HepG2 (cell line): ENCODE measurements at regions not wholly inside any gene's neighbourhood (a gene's known extent, or its start where the extent isn't known, plus 50 kb on each side); places are given as distances from the start of the nearest gene placed in this dataset.

ENCODE experiments used
- ATAC-seq: fragments of 200-7000 bp; cut with Tn5 transposase; 3 replicates; pipeline ENCODE4 v1.9.1; 2020; ENCODE audit warnings: mild to moderate bottlenecking, moderate library complexity
- BruUV-seq: library from RNA; stranded (reverse); fragments of 400-500 nt; replicated peaks from 2 replicates; lab custom pipeline; 2021; lab: Mats Ljungman, UMichigan
- CTCF ChIA-PET: fragments of 300-600 bp; formaldehyde crosslinking; extraction: SDS; loops from one replicate; lab custom pipeline; 2021; ENCODE audit warnings: low total read pairs, inconsistent platforms, low intra/inter-chr PET ratio; lab: Yijun Ruan, JAX
- POLR2A ChIA-PET: fragments of 350-600 bp; sonication (Branson Sonifier 250); formaldehyde crosslinking; loops from one replicate; lab custom pipeline; 2020; ENCODE audit warnings: antibody characterized with exemption, inconsistent platforms; lab: Yijun Ruan, JAX
- DNase-seq: peaks from one replicate; pipeline ENCODE4 v3.0.0-alpha.2; 2015; ENCODE audit warnings: low spot score
- FAIRE-seq: peaks from 3 replicates; lab custom pipeline; 2011; peaks lifted over from hg19 to GRCh38; lab: Jason Lieb, UNC
- H2AFZ ChIP-seq: one replicate; pipeline ENCODE4 v1.6.1; 2011; ENCODE audit warnings: low read length, inconsistent platforms
- H3K27ac ChIP-seq: fragments of 300-600 bp; 3 replicates; pipeline ENCODE4 v1.8.0; 2011; ENCODE audit warnings: mixed run types, mild to moderate bottlenecking, mixed read lengths, low read length, inconsistent platforms; ENCODE audit not compliant: insufficient read depth; ENCODE audit errors: extremely low read length
- H3K27me3 ChIP-seq, 2 experiments: fragments of 200-600 bp in 1 of 2; 2 replicates in 1 of 2; 3 replicates in 1 of 2; pipeline versions ENCODE4 v1.6.0 to v1.8.0; 2011; ENCODE audit warnings: low read length in 2 of 2, mild to moderate bottlenecking in 2 of 2, moderate library complexity in 2 of 2, inconsistent platforms in 1 of 2; ENCODE audit not compliant: insufficient read depth in 2 of 2, control insufficient read depth in 1 of 2
- H3K36me3 ChIP-seq, 2 experiments: fragments of 200-600 bp in 1 of 2; replicated peaks in 1 of 2; 2 replicates in 1 of 2; 3 replicates in 1 of 2; pipeline versions ENCODE4 v1.5.1 to v1.8.0; 2011; ENCODE audit warnings: low read length in 2 of 2, inconsistent platforms in 1 of 2; ENCODE audit not compliant: insufficient read depth in 2 of 2, control insufficient read depth in 1 of 2
- H3K4me1 ChIP-seq: 2 replicates; pipeline ENCODE4 v1.5.1; 2012; ENCODE audit warnings: low read length, inconsistent platforms; ENCODE audit not compliant: insufficient read depth
- H3K4me2 ChIP-seq: 2 replicates; pipeline ENCODE4 v1.6.0; 2011; ENCODE audit warnings: low read depth, low read length, inconsistent platforms
- H3K4me3 ChIP-seq, 3 experiments: fragments of 200-600 bp in 1 of 3; sonication (generic), shearing (Covaris generic) in 1 of 3; replicated peaks in 1 of 3; 2 replicates each; pipeline ENCODE4 v1.5.1; 2011 to 2016; ENCODE audit warnings: low read length in 3 of 3, inconsistent platforms in 2 of 3, low read depth in 2 of 3, mild to moderate bottlenecking in 2 of 3, control low read depth in 1 of 3, mixed read lengths in 1 of 3; ENCODE audit not compliant: insufficient read depth in 1 of 3
- H3K79me2 ChIP-seq: one replicate; pipeline ENCODE4 v1.6.1; 2011; ENCODE audit warnings: low read length, inconsistent platforms; ENCODE audit not compliant: insufficient read depth
- H3K9ac ChIP-seq: 2 replicates; pipeline ENCODE4 v1.6.0; 2011; ENCODE audit warnings: mild to moderate bottlenecking, low read depth, low read length, inconsistent platforms; ENCODE audit not compliant: insufficient read depth
- H3K9me3 ChIP-seq: 2 replicates; pipeline ENCODE4 v1.5.1; 2012; ENCODE audit warnings: mild to moderate bottlenecking, low read length
- H4K20me1 ChIP-seq: 2 replicates; pipeline ENCODE4 v1.6.0; 2011; ENCODE audit warnings: inconsistent platforms, mild to moderate bottlenecking, low read length, moderate library complexity; ENCODE audit not compliant: insufficient read depth
- ARNT2 ChIP-seq: sonication (generic); formaldehyde crosslinking; IDR thresholded peaks from 2 replicates; pipeline ENCODE4 v1.8.0; 2022; ENCODE audit warnings: mild to moderate bottlenecking, low read depth, missing genetic modification reagents, moderate library complexity
- ATF7-NPFF ChIP-seq: sonication (generic); formaldehyde crosslinking; IDR thresholded peaks from 2 replicates; pipeline ENCODE4 v1.8.1; 2023; ENCODE audit warnings: mild to moderate bottlenecking, low read depth, missing genetic modification reagents, moderate library complexity
- CCAR2 ChIP-seq: fragments of 200-400 bp; formaldehyde crosslinking; optimal IDR thresholded peaks from 2 replicates; pipeline ENCODE3; 2018; ENCODE audit warnings: low read depth, mild to moderate bottlenecking, low read length, moderate library complexity
- CCDC6 ChIP-seq: sonication (generic); formaldehyde crosslinking; IDR thresholded peaks from 2 replicates; pipeline ENCODE4 v1.8.1; 2022; ENCODE audit warnings: mild to moderate bottlenecking, missing genetic modification reagents, moderate library complexity
- HNRNPK ChIP-seq: fragments of 200-400 bp; formaldehyde crosslinking; IDR thresholded peaks from 2 replicates; pipeline ENCODE4 v1.6.1; 2018; ENCODE audit warnings: low read length, low read depth, moderate library complexity, mild to moderate bottlenecking; ENCODE audit not compliant: poor library complexity, severe bottlenecking
- NBN ChIP-seq: fragments of 450-650 bp; conservative IDR thresholded peaks from 2 replicates; pipeline ENCODE4 v1.6.1; 2017
- NFE2L1 ChIP-seq: sonication (generic); formaldehyde crosslinking; IDR thresholded peaks from 2 replicates; pipeline ENCODE4 v1.4.0; 2020; ENCODE audit warnings: missing genetic modification reagents, mild to moderate bottlenecking, borderline replicate concordance
- NFRKB ChIP-seq: fragments of 450-650 bp; IDR thresholded peaks from 2 replicates; pipeline ENCODE4 v1.6.1; 2017
- PHF21A ChIP-seq: sonication (generic); formaldehyde crosslinking; IDR thresholded peaks from 2 replicates; pipeline ENCODE4 v1.5.0; 2020; ENCODE audit warnings: mild to moderate bottlenecking, missing genetic modification reagents
- POGZ ChIP-seq: sonication (generic); formaldehyde crosslinking; IDR thresholded peaks from 2 replicates; pipeline ENCODE4 v1.4.0; 2020; ENCODE audit warnings: mild to moderate bottlenecking, missing genetic modification reagents
- SMARCE1 ChIP-seq: fragments of 450-650 bp; IDR thresholded peaks from 2 replicates; pipeline ENCODE4 v1.6.1; 2017; ENCODE audit warnings: borderline replicate concordance
- SP1 ChIP-seq, 2 experiments: fragments of 450-650 bp in 1 of 2; sonication (generic) in 1 of 2; formaldehyde crosslinking in 1 of 2; IDR thresholded peaks; 2 replicates each; pipeline versions ENCODE4 v1.4.0 to v1.6.1; 2016 to 2020; ENCODE audit warnings: missing genetic modification reagents in 1 of 2
- STAG1 ChIP-seq: sonication (generic); formaldehyde crosslinking; IDR thresholded peaks from 2 replicates; pipeline ENCODE4 v1.4.0; 2020; ENCODE audit warnings: missing genetic modification reagents
- TBL1XR1 ChIP-seq: fragments of 150-350 bp; IDR thresholded peaks from 2 replicates; pipeline ENCODE4 v1.6.1; 2014; ENCODE audit warnings: borderline replicate concordance, low read length; ENCODE audit not compliant: partially characterized antibody
- TIGD3 ChIP-seq: sonication (generic); formaldehyde crosslinking; IDR thresholded peaks from 2 replicates; pipeline ENCODE4 v1.5.1; 2020; ENCODE audit warnings: mild to moderate bottlenecking, missing genetic modification reagents, borderline replicate concordance
- ZFY ChIP-seq: sonication (generic); formaldehyde crosslinking; IDR thresholded peaks from 2 replicates; pipeline ENCODE4 v1.4.0; 2020; ENCODE audit warnings: missing genetic modification reagents
- ZNF230 ChIP-seq: sonication (generic); formaldehyde crosslinking; IDR thresholded peaks from 2 replicates; pipeline ENCODE4 v1.4.0; 2020; ENCODE audit warnings: mild to moderate bottlenecking, missing genetic modification reagents
- ZNF567 ChIP-seq: sonication (generic); formaldehyde crosslinking; IDR thresholded peaks from 2 replicates; pipeline ENCODE4 v1.8.1; 2023; ENCODE audit warnings: mild to moderate bottlenecking, missing genetic modification reagents, borderline replicate concordance
- ZNF598 ChIP-seq: sonication (generic); formaldehyde crosslinking; IDR thresholded peaks from 2 replicates; pipeline ENCODE4 v1.5.1; 2020; ENCODE audit warnings: mild to moderate bottlenecking, missing genetic modification reagents, borderline replicate concordance
- WGBS: methylation state at CpG from one replicate; pipeline ENCODE4 v1.1.6; 2017; ENCODE audit warnings: low lambda C conversion rate; 5-methylcytosine and 5-hydroxymethylcytosine counted together
- in situ Hi-C: cut with HindIII; loops from 2 replicates; pipeline ENCODE4 v1.10.0; 2017; ENCODE audit warnings: low pct_unique_long_range_greater_than_20kb; ENCODE audit not compliant: extremely low pct_ligation_motif_present
- intact Hi-C: fragments of 100-400 bp; cut with micrococcal nuclease; formaldehyde crosslinking; loops from one replicate; pipeline ENCODE4 v1.10.0; 2022; ENCODE audit not compliant: unreplicated experiment
- TF ChIP-seq, protein P1 (sequence below): sonication (generic); formaldehyde crosslinking; IDR thresholded peaks from 2 replicates; pipeline ENCODE4 v1.5.1; 2020; ENCODE audit warnings: missing genetic modification reagents, mild to moderate bottlenecking, borderline replicate concordance
- TF ChIP-seq, protein P2 (sequence below): IDR thresholded peaks from 2 replicates; pipeline ENCODE4 v1.6.1; 2012; ENCODE audit warnings: low read depth, low read length, improper control_type of control experiment
- TF ChIP-seq, protein P3 (sequence below): sonication (generic); formaldehyde crosslinking; IDR thresholded peaks from 2 replicates; pipeline ENCODE4 v1.5.0; 2020; ENCODE audit warnings: missing genetic modification reagents

DNA sequence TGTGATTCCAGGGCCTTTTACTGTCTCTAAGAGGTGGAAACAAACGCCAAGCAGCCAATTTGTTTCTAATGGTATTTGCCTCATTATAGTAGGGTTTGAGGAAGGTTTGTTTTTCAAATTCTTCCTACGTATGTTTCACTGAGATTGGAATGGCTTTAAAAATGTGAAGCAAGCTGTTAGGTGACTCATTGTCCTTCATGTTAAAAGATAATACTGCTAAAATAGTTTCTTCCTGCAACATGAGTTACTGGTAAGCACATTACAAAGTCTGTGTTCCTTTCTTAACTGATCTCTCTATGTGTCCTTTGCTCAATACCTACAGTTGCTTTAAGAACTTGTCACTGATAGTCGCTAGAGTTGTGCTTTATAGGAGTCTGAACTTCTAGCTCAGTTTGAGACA is 1183.9 kb downstream of the RPA4 start (continued):
- TF ChIP-seq PHF21A (CRISPR knock-in tag): no peak
- no peak for TF ChIP-seq SP1 (IDR thresholded peaks at IDR 0.05)
- TF ChIP-seq SP1 (CRISPR knock-in tag; IDR thresholded peaks at IDR 0.05): no peak
- TF ChIP-seq ZFY: no peak

DNA sequence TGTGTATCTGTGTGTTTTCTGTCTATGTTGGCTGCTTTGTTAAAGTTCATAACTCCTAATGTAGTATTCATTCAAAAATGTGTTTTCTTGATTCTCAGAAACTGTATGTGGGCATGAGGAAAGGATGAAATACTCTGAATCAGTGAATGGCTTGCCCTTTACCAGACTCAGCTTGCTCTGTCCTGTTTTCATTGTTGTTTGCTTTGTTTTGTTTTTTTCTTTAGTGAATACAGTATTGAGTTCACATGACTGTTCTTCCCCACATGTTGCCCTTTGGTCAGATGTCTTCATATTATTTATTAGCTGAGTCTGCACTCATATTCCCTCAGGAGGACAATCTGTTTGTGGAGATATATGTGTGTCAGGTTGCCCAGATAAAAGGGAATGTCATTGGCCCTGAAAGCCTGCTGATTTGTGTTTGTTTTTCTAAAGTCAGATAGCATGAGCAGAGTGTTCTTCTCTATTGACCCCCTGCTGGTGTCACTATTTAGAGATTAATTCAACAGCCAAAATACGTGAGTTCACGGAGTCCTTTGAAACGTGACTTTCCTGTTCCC is 1184.4 kb downstream of the RPA4 start:
- TF ChIP-seq TIGD3 (CRISPR knock-in tag): no peak
- no peak for TF ChIP-seq ZNF230 (CRISPR knock-in tag)
- no peak for TF ChIP-seq CCAR2
- TF ChIP-seq STAG1 (CRISPR knock-in tag): no peak
- no peak for TF ChIP-seq TBL1XR1
- no peak for TF ChIP-seq ZNF567
- no peak for TF ChIP-seq NFE2L1 (CRISPR knock-in tag)
- no peak for TF ChIP-seq ARNT2 (CRISPR knock-in tag)
- no peak for TF ChIP-seq ATF7-NPFF (CRISPR knock-in tag)
- TF ChIP-seq, protein P1, sequence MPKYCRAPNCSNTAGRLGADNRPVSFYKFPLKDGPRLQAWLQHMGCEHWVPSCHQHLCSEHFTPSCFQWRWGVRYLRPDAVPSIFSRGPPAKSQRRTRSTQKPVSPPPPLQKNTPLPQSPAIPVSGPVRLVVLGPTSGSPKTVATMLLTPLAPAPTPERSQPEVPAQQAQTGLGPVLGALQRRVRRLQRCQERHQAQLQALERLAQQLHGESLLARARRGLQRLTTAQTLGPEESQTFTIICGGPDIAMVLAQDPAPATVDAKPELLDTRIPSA (CRISPR knock-in tag): no peak
- no peak for TF ChIP-seq NFRKB
- no peak for TF ChIP-seq HNRNPK
- TF ChIP-seq, protein P2, sequence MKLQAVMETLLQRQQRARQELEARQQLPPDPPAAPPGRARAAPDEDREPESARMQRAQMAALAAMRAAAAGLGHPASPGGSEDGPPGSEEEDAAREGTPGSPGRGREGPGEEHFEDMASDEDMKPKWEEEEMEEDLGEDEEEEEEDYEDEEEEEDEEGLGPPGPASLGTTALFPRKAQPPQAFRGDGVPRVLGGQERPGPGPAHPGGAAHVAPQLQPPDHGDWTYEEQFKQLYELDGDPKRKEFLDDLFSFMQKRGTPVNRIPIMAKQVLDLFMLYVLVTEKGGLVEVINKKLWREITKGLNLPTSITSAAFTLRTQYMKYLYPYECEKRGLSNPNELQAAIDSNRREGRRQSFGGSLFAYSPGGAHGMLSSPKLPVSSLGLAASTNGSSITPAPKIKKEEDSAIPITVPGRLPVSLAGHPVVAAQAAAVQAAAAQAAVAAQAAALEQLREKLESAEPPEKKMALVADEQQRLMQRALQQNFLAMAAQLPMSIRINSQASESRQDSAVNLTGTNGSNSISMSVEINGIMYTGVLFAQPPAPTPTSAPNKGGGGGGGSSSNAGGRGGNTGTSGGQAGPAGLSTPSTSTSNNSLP: no peak
- TF ChIP-seq POGZ: no peak
- TF ChIP-seq, protein P3, sequence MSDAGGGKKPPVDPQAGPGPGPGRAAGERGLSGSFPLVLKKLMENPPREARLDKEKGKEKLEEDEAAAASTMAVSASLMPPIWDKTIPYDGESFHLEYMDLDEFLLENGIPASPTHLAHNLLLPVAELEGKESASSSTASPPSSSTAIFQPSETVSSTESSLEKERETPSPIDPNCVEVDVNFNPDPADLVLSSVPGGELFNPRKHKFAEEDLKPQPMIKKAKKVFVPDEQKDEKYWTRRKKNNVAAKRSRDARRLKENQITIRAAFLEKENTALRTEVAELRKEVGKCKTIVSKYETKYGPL (CRISPR knock-in tag): no peak
- no peak for TF ChIP-seq ZNF598 (CRISPR knock-in tag)
- TF ChIP-seq NBN: no peak
- no peak for TF ChIP-seq SMARCE1
- no peak for TF ChIP-seq CCDC6 (CRISPR knock-in tag)
- Histone ChIP-seq H3K4me2 (no peak overlapping the region), H3K4me3 (no peak overlapping the region), H3K27me3 (no peaks in the 10 kb centered on the region), H3K27ac (no peak overlapping the region), H3K36me3 (no peaks in the 10 kb centered on the region), H3K9me3 (no peaks in the 10 kb centered on the region), H3K4me1 (no peaks in the 10 kb centered on the region), H3K9ac (no peak overlapping the region), H2AFZ (no peak overlapping the region), H4K20me1 (no peaks in the 10 kb centered on the region), H3K79me2 (no peaks in the 10 kb centered on the region)
- WGBS: 7% methylated on average over 3 of the region's 3 CpGs
- ChIA-PET POLR2A (no interaction called here), CTCF (no interaction called here)
- ATAC-seq (no peak), DNase-seq (no peak), FAIRE-seq (no peak)
- intact Hi-C loops: no loop called here
- in situ Hi-C loops: no loop called here
- no TSS peak for BruUV-seq
